Chondrocyte (in vitro differentiated cells): ENCODE measurements at regions not wholly inside any gene's neighbourhood (a gene's known extent, or its start where the extent isn't known, plus 50 kb on each side); places are given as distances from the start of the nearest gene placed in this dataset.

Experiments used
- DNase-seq: peaks from one replicate; pipeline ENCODE4 v3.0.0; 2021; ENCODE audit warnings: mixed read lengths, low spot score
- H3K27ac Mint-ChIP-seq: one replicate; pipeline ENCODE4 v1.8.0; 2021; ENCODE audit warnings: mild to moderate bottlenecking, moderate library complexity, mixed read lengths; ENCODE audit not compliant: unreplicated experiment
- H3K27me3 Mint-ChIP-seq: 2 replicates; pipeline ENCODE4 v1.8.0; 2021; ENCODE audit warnings: low read depth, mixed read lengths
- H3K36me3 Mint-ChIP-seq: 2 replicates; pipeline ENCODE4 v1.8.0; 2021; ENCODE audit warnings: low read depth, mixed read lengths
- H3K4me1 Mint-ChIP-seq: 2 replicates; pipeline ENCODE4 v1.8.0; 2021; ENCODE audit warnings: low read depth, mild to moderate bottlenecking, mixed read lengths
- H3K4me3 Mint-ChIP-seq: one replicate; pipeline ENCODE4 v1.8.0; 2021; ENCODE audit warnings: mild to moderate bottlenecking, moderate library complexity, mixed read lengths; ENCODE audit not compliant: unreplicated experiment
- H3K9me3 Mint-ChIP-seq: 2 replicates; pipeline ENCODE4 v1.8.0; 2021; ENCODE audit warnings: low read depth, mixed read lengths
- TF ChIP-seq, protein P1 (sequence below): fragments of 200-600 bp; sonication (generic); IDR thresholded peaks from 2 replicates; pipeline ENCODE4 v1.5.0; 2021; ENCODE audit warnings: antibody characterized with exemption, mild to moderate bottlenecking, moderate library complexity

DNA sequence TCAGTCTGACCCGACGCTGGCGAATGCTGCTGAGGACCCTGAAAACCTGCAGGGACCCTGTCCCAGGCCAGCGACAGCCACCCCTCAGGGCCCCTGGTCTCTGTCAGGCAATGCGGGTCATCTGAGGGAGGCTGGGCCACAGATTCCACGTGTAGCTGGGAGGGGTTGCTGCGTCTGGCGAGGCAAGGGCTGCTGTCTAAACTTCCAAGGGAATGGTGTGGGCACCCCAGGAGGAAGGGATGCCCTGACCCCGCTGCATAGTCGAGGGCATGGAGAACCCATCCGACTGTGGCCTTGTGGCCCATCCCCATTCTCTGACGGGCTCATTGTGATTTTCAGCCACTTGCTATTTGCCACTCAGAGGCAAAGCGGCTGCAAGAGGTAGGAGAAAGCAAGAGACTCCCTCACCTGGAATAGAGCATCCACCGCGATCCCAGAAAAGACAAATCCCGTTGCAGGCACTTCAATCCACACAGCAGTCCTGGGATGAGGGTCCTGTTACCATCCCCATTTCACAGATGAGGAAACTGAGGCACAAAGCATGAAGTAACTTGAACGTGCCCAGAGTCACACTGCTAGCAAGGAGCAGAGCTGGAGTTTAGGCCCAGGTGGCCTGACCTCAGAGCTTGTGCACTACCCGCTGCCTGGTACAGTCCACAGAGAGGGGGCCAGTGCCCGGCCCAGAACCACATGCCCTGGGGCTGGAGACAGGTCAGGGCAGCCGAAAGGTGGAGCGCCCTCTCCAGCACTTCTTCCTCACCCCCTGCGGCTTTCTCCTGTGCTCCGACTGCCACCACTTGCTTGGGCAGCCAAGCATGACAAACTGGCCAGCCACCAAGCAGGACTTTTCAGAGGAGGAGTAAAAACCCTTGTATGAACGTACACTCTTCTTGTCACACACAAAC, 163.8 kb upstream of the KLF14 start:
- H3K27me3 Mint-ChIP-seq: no peaks in the 10 kb centered on the region
- H3K4me3 Mint-ChIP-seq: no peak overlapping the region
- no peak for DNase-seq
- H3K36me3 Mint-ChIP-seq: peaks cover 1% of the 10 kb centered on the region
- TF ChIP-seq, protein P1, sequence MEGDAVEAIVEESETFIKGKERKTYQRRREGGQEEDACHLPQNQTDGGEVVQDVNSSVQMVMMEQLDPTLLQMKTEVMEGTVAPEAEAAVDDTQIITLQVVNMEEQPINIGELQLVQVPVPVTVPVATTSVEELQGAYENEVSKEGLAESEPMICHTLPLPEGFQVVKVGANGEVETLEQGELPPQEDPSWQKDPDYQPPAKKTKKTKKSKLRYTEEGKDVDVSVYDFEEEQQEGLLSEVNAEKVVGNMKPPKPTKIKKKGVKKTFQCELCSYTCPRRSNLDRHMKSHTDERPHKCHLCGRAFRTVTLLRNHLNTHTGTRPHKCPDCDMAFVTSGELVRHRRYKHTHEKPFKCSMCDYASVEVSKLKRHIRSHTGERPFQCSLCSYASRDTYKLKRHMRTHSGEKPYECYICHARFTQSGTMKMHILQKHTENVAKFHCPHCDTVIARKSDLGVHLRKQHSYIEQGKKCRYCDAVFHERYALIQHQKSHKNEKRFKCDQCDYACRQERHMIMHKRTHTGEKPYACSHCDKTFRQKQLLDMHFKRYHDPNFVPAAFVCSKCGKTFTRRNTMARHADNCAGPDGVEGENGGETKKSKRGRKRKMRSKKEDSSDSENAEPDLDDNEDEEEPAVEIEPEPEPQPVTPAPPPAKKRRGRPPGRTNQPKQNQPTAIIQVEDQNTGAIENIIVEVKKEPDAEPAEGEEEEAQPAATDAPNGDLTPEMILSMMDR: no peak
- no peak overlapping the region for H3K27ac Mint-ChIP-seq
- H3K4me1 Mint-ChIP-seq: peaks cover 79% of the 10 kb centered on the region
- no peaks in the 10 kb centered on the region for H3K9me3 Mint-ChIP-seq

DNA sequence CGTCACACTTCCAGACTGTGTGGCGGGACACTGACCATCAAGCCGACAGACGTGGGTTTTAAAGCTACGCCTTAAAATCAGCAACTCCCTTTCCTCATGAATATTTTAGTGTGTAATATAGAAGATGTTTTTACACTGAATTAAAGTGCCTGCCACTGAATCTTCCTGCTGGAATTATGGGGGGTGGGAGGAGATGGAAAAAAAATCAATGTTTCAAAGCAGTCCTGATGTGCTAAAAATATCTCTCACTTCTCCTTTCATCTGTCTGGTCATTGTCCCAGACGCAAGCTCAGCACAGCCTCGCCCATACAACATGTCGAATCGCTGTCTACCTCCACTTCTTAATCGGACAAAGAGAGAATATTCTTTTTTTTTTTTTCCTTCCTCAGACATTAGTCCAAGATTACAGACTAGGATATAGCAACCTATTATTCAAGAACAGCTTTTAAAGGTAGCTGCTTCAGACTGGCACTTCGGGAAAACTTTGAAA, 165.1 kb upstream of the KLF14 start:
- Mint-ChIP-seq H3K4me3 (no peak overlapping the region), H3K27ac (peak overlapping the region; percentile 27), H3K9me3 (no peaks in the 10 kb centered on the region), H3K27me3 (no peaks in the 10 kb centered on the region), H3K4me1 (peaks cover 79% of the 10 kb centered on the region), H3K36me3 (peaks cover 1% of the 10 kb centered on the region)
- TF ChIP-seq, protein P1: no peak
- DNase-seq: no peak

GRCh38 chr7:130899638-130900401, 165.8 kb upstream of the KLF14 start:
- TF ChIP-seq, protein P1: no peak
- no peaks in the 10 kb centered on the region for H3K9me3 Mint-ChIP-seq
- no peak overlapping the region for H3K4me3 Mint-ChIP-seq
- no peak for DNase-seq
- no peaks in the 10 kb centered on the region for H3K27me3 Mint-ChIP-seq
- H3K27ac Mint-ChIP-seq: peak overlapping the region; percentile 38
- peaks cover 1% of the 10 kb centered on the region for H3K36me3 Mint-ChIP-seq
- peaks cover 79% of the 10 kb centered on the region for H3K4me1 Mint-ChIP-seq

DNA sequence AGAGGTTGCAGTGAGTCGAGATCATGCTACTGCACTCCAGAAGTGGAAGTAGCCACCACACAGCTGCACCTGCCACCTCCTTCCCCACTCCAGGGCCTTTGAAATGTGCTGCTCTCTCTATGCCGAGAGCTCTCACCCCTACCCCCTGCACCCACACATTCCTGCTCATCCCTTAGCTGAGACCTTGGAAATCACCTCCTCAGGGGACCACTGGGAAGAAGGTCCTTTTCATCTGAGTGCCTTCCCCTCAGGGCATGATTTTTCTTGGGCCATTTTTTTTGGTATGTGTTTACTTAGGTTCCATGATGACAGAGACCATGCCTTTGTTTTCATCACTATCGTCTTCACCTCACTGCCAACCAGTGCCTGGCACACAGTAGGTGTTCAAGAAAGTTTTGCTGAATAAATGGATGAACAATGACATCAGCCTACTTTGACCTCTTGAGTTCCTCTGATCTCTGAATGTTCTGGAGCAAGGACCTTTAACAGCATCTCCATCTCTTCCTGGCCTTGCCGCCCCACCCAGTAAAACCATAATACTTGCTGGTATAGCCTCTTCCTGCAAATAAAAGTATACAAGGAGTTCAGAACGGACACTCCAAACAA, 166.6 kb upstream of the KLF14 start:
- Mint-ChIP-seq H3K4me3 (peak overlapping the region; percentile 14), H3K9me3 (no peaks in the 10 kb centered on the region), H3K27me3 (no peaks in the 10 kb centered on the region), H3K27ac (peak overlapping the region; percentile 99), H3K4me1 (peaks cover 79% of the 10 kb centered on the region), H3K36me3 (peaks cover 1% of the 10 kb centered on the region)
- TF ChIP-seq, protein P1: no peak
- DNase-seq: no peak
